GM18861 (cell line): ENCODE measurements at regions not wholly inside any gene's neighbourhood (a gene's known extent, or its start where the extent isn't known, plus 50 kb on each side); places are given as distances from the start of the nearest gene placed in this dataset.

ENCODE experiments used
- ATAC-seq: cut with Tn5 transposase; IDR thresholded peaks from one replicate; pipeline ENCODE4 v1.9.1; 2021; ENCODE audit not compliant: unreplicated experiment

GRCh38 chr10:128694168-128694850 is 568.1 kb upstream of the MKI67 start:
- ATAC-seq = no peak

- ATAC-seq = no peak
Measured at GRCh38 chr10:128694851-128695725, 568.9 kb upstream of the MKI67 start.

GRCh38 chr10:128695931-128696330 is 569.7 kb upstream of the MKI67 start:
- ATAC-seq = no peak

- no peak for ATAC-seq
Measured at GRCh38 chr10:128697437-128697836, 571.2 kb upstream of the MKI67 start.

GRCh38 chr10:128701381-128701780 is 575.2 kb upstream of the MKI67 start:
- no peak for ATAC-seq

GRCh38 chr10:128701837-128702236 is 575.6 kb upstream of the MKI67 start:
- ATAC-seq = no peak

GRCh38 chr10:128704716-128705115 is 578.5 kb upstream of the MKI67 start:
- no peak for ATAC-seq

- no peak for ATAC-seq
Measured at GRCh38 chr10:128708182-128708581, 582.0 kb upstream of the MKI67 start.

GRCh38 chr10:128709686-128710085 is 583.5 kb upstream of the MKI67 start:
- ATAC-seq = no peak

GRCh38 chr10:128710098-128710797 is 584.0 kb upstream of the MKI67 start:
- no peak for ATAC-seq

- no peak for ATAC-seq
Measured at GRCh38 chr10:128710798-128711183, 584.6 kb upstream of the MKI67 start.

- no peak for ATAC-seq
Measured at GRCh38 chr10:128711806-128712205, 585.6 kb upstream of the MKI67 start.

- ATAC-seq = no peak
Measured at GRCh38 chr10:128712661-128713400, 586.6 kb upstream of the MKI67 start.

- no peak for ATAC-seq
Measured at GRCh38 chr10:128713471-128713870, 587.2 kb upstream of the MKI67 start.

GRCh38 chr10:128713874-128714570 is 587.8 kb upstream of the MKI67 start:
- no peak for ATAC-seq

- no peak for ATAC-seq
Measured at GRCh38 chr10:128714644-128715415, 588.6 kb upstream of the MKI67 start.

- ATAC-seq = no peak
Measured at GRCh38 chr10:128716181-128716580, 590.0 kb upstream of the MKI67 start.

- ATAC-seq = no peak
Measured at GRCh38 chr10:128721963-128722445, 595.8 kb upstream of the MKI67 start.

- ATAC-seq = no peak
Measured at GRCh38 chr10:128722947-128723346, 596.7 kb upstream of the MKI67 start.
